GM12891 (cell line): ENCODE measurements at regions not wholly inside any gene's neighbourhood (a gene's known extent, or its start where the extent isn't known, plus 50 kb on each side); places are given as distances from the start of the nearest gene placed in this dataset.

Source experiments
- POLR2AphosphoS5 ChIP-seq: IDR thresholded peaks from 2 replicates; pipeline ENCODE4 v1.6.1; 2011; ENCODE audit warnings: low read depth, low read length, control low read depth
- POU2F2 ChIP-seq: IDR thresholded peaks from 2 replicates; pipeline ENCODE4 v1.6.1; 2011; ENCODE audit warnings: low read depth, mild to moderate bottlenecking, control low read depth, low read length, moderate library complexity

DNA sequence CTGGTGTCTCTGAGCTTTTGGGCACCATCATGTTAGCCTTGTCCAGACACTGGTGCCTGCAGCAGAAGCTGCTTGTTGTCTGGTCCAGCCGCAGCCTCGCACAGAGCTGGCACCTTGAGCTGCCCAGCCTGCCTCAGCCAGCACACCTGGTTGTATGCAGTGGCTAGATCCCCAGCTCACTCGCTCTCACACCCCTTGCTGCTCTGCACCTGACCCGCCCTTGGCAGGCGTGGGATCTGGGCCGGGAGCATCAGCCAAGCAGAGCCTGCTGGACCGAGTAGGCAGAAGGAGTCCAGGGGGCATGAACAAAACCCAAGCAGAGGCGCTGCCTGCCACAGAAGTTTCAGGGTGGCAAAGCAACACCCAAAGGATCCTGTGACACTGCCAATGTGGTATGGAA, 79.7 kb upstream of the ITGB1 start:
- TF ChIP-seq POU2F2 = no peak
- TF ChIP-seq POLR2AphosphoS5 = no peak
